GM19035 (cell line): ENCODE measurements at regions not wholly inside any gene's neighbourhood (a gene's known extent, or its start where the extent isn't known, plus 50 kb on each side); places are given as distances from the start of the nearest gene placed in this dataset.

ENCODE experiments used
- ATAC-seq: cut with Tn5 transposase; IDR thresholded peaks from one replicate; pipeline ENCODE4 v1.9.1; 2021; ENCODE audit not compliant: unreplicated experiment

GRCh38 chr6:147063469-147064031 lies 140.7 kb upstream of the STXBP5 start:
- no peak for ATAC-seq

GRCh38 chr6:147065786-147066185 lies 138.4 kb upstream of the STXBP5 start:
- no peak for ATAC-seq

GRCh38 chr6:147067184-147067583 lies 137.0 kb upstream of the STXBP5 start:
- ATAC-seq = no peak

GRCh38 chr6:147071776-147072175 lies 132.4 kb upstream of the STXBP5 start:
- no peak for ATAC-seq

- no peak for ATAC-seq
Measured at GRCh38 chr6:147075381-147075780, 128.8 kb upstream of the STXBP5 start.

GRCh38 chr6:147077251-147077650 lies 127.0 kb upstream of the STXBP5 start:
- no peak for ATAC-seq

- no peak for ATAC-seq
Measured at GRCh38 chr6:147078106-147078505, 126.1 kb upstream of the STXBP5 start.

DNA sequence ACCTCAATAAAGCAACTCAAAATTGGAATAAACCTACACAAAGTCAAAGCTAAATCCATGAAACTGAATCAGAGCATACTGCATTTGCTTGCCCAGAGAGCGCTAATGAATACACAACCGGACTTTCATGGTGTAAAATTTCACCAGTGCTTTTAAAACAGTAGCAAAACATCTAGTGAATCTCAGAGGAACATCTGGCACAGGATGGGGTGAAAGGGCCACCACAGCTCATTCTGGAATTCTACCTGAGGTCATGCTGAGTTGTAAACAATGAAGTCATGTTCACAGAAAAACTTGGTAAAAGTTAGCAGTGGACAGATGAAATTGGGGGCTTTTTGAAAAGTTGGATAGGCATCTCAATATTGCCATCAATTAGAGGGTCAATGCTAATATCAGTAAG lies 125.6 kb upstream of the STXBP5 start:
- no peak for ATAC-seq

GRCh38 chr6:147080225-147080624 lies 124.0 kb upstream of the STXBP5 start:
- ATAC-seq = no peak

- ATAC-seq = no peak
Measured at GRCh38 chr6:147081076-147081609, 123.1 kb upstream of the STXBP5 start.

- no peak for ATAC-seq
Measured at GRCh38 chr6:147087641-147088040, 116.6 kb upstream of the STXBP5 start.

DNA sequence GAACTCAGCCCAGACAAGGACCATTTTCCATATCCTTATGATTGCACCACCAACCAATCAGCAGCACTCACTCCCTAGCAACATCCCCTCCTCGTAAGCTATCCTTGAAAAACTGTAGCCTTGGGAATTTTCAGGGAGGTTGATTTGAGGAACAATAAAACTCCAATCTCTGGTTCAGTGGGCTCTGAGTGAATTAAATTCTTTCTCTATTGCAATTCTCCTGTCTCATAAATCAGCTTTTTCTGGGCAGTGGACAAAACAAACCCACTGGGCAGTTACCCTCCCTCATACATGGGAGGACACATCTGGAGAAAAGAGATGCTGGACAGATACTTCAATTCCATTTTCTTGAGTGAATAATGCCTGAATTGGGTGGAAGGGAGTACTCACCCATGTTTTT lies 115.4 kb upstream of the STXBP5 start:
- no peak for ATAC-seq

- ATAC-seq = no peak
Measured at GRCh38 chr6:147095316-147095715, 108.9 kb upstream of the STXBP5 start.

- no peak for ATAC-seq
Measured at GRCh38 chr6:147099974-147100373, 104.2 kb upstream of the STXBP5 start.

DNA sequence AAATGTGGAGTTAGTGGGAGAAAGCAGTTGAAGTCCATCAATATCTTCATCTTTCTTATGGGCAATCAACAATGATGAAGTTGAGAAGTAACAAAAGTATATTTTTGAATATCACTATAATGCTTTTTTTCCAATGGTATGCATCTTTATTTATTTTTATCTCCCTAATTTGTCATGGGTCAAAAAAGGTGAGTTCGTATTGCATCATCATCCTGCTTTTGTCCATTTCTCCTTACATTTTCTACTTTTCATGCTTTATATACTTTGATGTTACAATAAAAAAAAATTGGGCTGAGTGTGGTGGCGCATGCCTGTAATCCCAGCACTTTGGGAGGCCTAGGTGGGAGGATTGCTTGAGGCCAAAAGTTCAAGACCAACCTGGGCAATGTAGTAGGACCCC lies 101.2 kb upstream of the STXBP5 start:
- no peak for ATAC-seq

DNA sequence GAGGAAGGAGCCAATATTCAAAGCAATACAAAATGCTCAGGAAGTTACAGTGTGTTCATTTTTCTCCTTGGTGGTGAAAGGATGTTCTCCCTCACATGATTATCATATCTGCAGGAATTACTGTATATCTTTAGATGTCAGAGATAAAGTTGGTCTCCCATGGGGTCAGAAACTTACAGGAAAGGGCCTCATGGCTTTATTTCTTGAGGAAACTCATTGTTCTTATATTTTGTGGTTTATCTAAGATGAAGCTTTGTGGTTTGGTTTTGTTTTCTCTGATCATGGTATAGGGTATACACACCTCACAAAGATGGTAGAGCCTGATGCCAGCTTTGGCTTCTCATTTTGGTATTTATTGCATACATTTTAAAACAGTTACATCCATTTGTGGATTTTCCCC lies 100.5 kb upstream of the STXBP5 start:
- no peak for ATAC-seq

DNA sequence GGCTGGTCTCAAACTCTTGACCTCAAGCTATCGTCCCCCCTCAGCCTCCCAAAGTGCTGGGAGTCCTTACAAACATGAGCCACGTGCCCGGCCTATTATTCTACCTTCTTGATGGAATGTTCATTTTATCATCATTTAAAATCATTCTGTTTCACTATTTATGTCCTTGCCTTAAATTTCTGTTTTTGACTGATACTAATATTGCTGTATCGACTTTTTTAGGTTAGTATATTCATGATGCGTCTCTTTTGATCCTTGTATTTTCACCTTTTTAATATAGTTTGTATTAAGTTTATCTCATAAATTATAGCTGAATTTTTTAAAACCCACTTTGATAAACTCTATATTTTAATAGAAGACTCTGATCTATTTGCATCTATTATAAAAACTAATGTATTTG lies 98.4 kb upstream of the STXBP5 start:
- ATAC-seq = no peak

DNA sequence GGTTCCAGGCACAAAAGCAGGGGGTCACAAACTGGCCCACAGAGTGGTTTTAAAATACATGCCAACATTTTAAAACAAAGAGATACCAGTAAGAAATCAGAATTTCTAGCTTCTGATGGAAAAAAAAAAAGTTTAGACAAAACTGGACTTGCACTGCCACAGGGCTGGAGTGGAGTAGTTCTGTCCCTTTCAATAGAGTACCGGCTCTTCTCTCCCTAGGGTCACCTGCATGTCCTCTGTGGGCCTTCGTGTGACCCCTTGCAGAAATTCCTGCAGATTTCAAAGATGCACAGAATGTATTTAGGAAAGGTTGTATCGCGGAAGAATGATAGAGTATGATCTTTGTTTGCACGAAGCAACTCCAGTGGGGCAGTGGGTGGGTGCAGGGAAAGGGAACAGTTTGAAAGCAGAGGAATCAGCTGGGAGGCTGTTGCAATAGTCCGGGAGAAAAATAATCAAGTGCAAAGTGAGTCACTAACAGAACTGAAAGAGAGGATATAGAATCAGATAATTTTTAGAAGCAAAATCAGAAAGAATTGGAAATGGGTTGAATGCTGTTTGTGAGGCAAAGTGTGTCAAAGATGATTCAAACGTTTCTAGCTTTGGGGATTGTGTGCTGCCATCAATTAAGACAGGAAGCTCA lies 97.3 kb upstream of the STXBP5 start:
- ATAC-seq = no peak

DNA sequence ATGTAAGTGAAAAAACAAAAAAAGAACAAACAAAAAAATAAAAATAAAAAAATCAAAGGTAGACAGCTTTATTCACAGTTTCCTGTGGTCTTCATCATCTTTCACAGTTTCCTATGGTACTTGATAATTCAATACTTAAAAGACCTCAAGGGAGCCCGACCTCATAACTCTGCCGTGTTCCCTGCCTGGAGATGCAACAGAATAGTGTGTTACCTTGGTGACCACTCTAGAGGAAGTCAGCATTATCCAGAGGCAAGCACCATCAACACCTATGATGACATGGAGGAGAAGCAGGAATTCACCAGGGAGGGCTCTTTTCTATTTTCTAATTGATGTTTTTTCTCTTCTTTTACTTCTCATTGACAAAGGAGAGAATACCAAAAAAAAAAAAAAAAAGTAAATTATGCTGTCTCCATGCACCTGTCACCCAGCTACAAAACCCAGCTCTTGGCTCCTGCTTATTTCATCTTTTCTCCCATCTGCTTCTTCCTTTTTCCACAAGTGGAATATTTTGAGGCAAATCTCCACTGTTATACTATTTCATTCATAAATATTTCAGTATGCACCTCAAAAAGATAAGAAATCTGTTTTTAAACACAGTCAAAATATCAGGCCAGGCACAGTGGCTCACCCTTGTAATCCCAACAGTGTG lies 95.8 kb upstream of the STXBP5 start:
- no peak for ATAC-seq

- no peak for ATAC-seq
Measured at GRCh38 chr6:147109707-147110106, 94.5 kb upstream of the STXBP5 start.

DNA sequence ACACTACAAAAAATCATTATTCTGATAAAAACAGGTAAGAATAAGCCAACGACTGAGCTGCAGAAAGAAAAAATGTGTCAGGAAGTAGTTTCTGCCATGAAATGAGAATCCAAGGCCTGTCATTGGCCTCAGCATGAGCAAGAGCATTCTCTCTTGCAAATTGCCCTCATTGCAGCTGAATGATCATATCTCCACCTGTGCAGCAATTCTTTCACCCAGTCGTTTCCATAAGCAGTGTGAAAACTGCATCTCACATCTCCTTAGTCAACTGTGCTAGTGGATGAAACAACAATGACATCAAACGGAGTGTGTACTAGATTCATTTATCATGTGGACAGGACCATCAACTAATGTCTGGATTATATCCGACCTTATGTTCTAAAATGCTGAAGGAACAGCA lies 88.2 kb upstream of the STXBP5 start:
- ATAC-seq = no peak

DNA sequence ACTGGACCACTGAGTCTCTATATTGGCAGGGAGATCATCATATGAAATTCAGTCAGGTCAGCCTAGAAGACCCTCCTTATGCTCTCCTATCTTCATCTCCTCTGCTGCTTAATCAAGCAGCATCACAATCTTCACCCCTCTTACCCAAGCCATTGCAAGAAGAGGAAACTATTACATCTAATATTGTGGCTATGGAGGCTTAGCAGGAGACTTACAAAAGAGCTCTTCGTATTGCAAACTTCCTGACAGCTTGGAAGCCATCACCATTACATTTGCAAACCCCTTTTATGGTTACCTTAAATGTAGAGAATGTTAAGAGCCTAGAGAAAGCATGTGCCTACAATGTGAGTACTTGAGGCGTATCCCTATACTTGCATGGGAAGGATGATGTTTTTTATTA lies 87.2 kb upstream of the STXBP5 start:
- no peak for ATAC-seq
